Omental fat pad (tissue), 3 donors: ENCODE measurements at regions not wholly inside any gene's neighbourhood (a gene's known extent, or its start where the extent isn't known, plus 50 kb on each side); places are given as distances from the start of the nearest gene placed in this dataset.

ENCODE experiments used
- ATAC-seq: fragments of 150-250 bp; one replicate; pipeline ENCODE4 v1.9.1; 2016; ENCODE audit warnings: mild to moderate bottlenecking, moderate library complexity; ENCODE audit not compliant: low FRiP score
- DNase-seq: peaks from one replicate; pipeline ENCODE4 v3.0.0-alpha.2; 2019; ENCODE audit warnings: low spot score
- CTCF ChIP-seq, 3 donors: fragments of 450-650 bp; IDR thresholded peaks; one replicate each; pipeline ENCODE4 v1.5.1; 2016 to 2017; ENCODE audit warnings: antibody characterized with exemption in 3 of 3, mild to moderate bottlenecking in 3 of 3, moderate library complexity in 2 of 3

GRCh38 chr14:106843386-106843785 is 1317.0 kb downstream of the TMEM121 start:
- no peak for ATAC-seq
- DNase-seq = no peak

DNA sequence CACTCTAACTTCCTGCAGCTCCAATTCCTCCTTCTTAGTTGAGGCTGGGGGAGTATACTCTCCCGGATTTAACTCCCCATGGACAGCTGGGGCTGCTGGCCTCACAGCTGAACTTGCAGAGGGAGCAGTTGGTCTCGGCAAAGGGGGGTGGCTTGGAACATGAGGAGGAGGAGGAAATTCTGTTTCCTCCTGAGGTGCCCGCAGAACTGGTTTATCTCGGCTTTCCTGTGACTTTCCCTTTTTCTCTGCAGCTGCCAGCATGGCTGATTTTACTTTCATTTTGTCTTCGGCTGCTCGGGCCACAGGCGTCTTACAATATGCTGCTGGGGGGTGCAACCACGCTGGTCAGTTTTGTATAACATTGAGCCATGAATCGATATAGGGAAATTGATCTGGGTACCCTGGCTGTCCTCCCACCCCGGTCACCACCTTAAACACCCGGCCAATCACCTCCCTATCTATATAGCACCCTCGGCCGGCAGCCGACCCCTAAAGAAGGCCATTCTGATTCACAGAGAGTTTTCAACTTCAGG is 1317.6 kb downstream of the TMEM121 start:
- no peak for DNase-seq
- no peak for TF ChIP-seq CTCF (IDR thresholded peaks at IDR 0.05)
- no peak for ATAC-seq

More at GRCh38 chr14:106843386-106843785, 1317.0 kb downstream of the TMEM121 start:
- no peak for TF ChIP-seq CTCF (IDR thresholded peaks at IDR 0.05)

DNA sequence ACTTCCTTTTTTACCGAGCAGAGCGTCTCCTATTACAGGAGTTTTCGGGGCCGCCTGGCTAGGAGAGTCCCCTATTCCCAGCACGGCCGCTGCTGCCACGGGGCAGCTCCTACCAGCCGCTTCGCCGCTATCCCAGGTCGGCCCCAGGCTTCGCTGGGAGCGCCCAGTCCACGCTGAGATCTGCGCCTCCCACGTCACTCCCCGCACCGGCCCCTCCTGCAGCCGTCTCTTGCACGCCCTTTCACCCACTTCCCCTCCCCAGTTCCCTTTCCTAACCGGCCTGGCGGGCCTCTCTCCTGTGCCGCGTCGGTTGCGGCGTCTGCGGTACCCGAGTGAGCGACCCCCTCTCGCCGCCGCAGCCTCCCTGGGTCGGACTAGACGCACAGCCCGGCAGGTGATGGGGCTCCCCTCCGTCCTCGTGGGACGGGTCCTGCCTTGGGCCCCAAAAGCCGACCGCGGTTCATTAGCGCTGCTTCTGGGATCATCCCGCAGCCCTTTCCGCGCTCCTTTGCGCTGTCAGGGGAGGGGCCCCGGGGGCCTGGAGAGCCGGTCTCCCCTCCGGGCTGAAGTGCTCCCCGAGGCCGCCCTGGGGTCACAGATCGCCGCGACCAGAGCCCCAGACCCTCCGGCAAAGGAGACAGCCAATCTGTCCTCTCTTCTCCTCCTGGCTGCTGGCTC is 1318.4 kb downstream of the TMEM121 start:
- ATAC-seq (peak; percentile 18), DNase-seq (no peak)
- no peak for TF ChIP-seq CTCF (IDR thresholded peaks at IDR 0.05)

DNA sequence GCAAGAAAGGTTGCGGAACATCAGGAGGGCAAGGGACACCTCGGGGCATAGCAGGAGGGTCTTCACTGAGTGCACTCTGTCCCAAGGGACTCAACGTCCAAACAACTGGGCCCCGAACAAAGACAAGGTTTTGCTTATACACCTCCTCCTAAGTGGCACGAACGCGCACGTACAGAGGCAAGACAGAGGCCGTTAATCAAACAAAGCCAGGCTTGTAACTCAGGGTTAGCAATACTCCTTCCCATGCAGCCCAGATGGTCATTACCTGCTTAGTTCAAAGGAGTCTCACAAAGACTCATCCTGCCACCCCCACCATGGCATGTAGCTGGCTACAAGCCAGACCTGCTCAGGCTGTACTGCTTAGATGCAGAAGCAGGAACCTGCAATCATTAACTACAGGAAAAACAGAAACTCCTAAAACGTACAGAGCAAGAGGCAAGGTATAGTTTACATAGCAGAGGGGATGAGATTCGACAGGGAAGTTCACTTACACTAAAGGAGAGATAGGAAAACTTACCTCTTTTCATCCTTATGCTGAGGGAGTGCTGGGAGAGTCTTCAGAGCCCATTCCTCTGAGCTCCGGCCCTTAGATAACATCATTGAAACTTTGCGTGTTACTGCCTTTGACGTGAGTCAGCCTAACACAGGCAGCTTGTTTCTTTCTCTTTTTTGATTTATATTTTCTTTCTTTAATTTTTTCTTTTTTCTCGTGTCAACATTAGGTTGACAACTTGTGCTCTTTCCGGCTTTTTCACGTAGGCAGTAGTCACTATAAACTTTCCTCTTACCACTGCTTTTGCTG is 1319.1 kb downstream of the TMEM121 start:
- no peak for TF ChIP-seq CTCF (IDR thresholded peaks at IDR 0.05)
- ATAC-seq = no peak
- DNase-seq = no peak

- ATAC-seq (no peak), DNase-seq (no peak)
- no peak for TF ChIP-seq CTCF (IDR thresholded peaks at IDR 0.05)
Measured at GRCh38 chr14:106846218-106846617, 1319.8 kb downstream of the TMEM121 start.

GRCh38 chr14:106848330-106849121 is 1322.1 kb downstream of the TMEM121 start:
- DNase-seq (no peak), ATAC-seq (peak; percentile 33)
- no peak for TF ChIP-seq CTCF (IDR thresholded peaks at IDR 0.05)
